Memory B cell (primary cell): ENCODE measurements at regions not wholly inside any gene's neighbourhood (a gene's known extent, or its start where the extent isn't known, plus 50 kb on each side); places are given as distances from the start of the nearest gene placed in this dataset.

Experiments used
- ATAC-seq: fragments of 150-1000 bp; cut with Tn5 transposase; 2 replicates; pipeline ENCODE4 v1.10.0; 2021; ENCODE audit warnings: low read depth, mild to moderate bottlenecking, moderate library complexity
- DNase-seq, 2 donors: peaks; one replicate each; pipeline ENCODE4 v3.0.0; 2022; ENCODE audit warnings: low spot score in 2 of 2
- H3K27ac Mint-ChIP-seq: one replicate; pipeline ENCODE4 v1.8.0; 2022; ENCODE audit warnings: mild to moderate bottlenecking, moderate library complexity, mixed read lengths
- H3K27me3 Mint-ChIP-seq: one replicate; pipeline ENCODE4 v1.8.0; 2022; ENCODE audit warnings: mixed read lengths
- H3K36me3 Mint-ChIP-seq: one replicate; pipeline ENCODE4 v1.8.0; 2022; ENCODE audit warnings: mild to moderate bottlenecking, mixed read lengths
- H3K4me1 Mint-ChIP-seq: one replicate; pipeline ENCODE4 v1.8.0; 2022; ENCODE audit warnings: mixed read lengths
- H3K4me3 Mint-ChIP-seq: one replicate; pipeline ENCODE4 v1.8.0; 2022; ENCODE audit warnings: mild to moderate bottlenecking, moderate library complexity, mixed read lengths
- H3K9me3 Mint-ChIP-seq: one replicate; pipeline ENCODE4 v1.8.0; 2022; ENCODE audit warnings: mixed read lengths

GRCh38 chr11:112634551-112634950 lies 326.7 kb upstream of the NCAM1 start:
- Mint-ChIP-seq H3K4me1 (no peaks in the 10 kb centered on the region), H3K27me3 (peaks cover 9% of the 10 kb centered on the region), H3K4me3 (no peak overlapping the region), H3K27ac (no peak overlapping the region), H3K9me3 (no peaks in the 10 kb centered on the region), H3K36me3 (no peaks in the 10 kb centered on the region)
- ATAC-seq = no peak
- DNase-seq = no peak

DNA sequence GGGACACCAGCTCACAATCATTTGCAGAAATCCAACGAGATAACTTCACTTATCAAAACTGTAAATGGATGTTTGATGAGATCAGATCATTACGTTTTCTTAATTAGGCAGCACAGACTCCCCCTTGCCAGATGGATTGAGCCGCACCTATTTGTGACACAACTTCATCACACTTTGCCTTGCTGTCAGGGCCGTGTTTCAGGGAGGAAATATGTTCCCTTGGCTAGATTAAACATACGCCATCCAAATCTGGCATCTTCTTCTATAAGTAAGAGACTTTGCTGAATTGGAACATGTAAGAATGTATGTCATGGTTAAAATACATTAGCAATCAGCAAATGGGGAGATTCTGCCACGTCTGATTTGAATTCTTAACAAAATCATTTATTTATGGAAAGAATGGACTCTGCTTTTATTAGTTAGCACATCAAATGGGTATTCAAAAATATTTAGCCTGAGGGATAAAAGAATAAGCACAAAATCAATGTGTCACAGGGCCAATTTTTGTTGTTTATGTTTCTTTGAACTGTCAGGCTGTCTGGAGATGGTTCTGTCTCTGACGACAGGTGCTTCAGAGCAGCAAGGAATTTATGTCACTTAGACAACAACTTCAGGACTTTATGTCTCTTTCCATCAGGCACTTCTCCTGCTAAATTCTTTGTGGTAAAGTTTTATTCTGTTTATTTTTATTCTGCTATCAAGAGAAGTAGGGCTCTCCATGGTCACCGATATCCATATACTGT lies 326.1 kb upstream of the NCAM1 start:
- H3K9me3 Mint-ChIP-seq = peaks cover 1% of the 10 kb centered on the region
- no peak overlapping the region for H3K4me3 Mint-ChIP-seq
- ATAC-seq (no peak), DNase-seq (no peak)
- H3K4me1 Mint-ChIP-seq = no peaks in the 10 kb centered on the region
- no peaks in the 10 kb centered on the region for H3K36me3 Mint-ChIP-seq
- H3K27ac Mint-ChIP-seq = no peak overlapping the region
- H3K27me3 Mint-ChIP-seq = peaks cover 9% of the 10 kb centered on the region

GRCh38 chr11:112637076-112637475 lies 324.1 kb upstream of the NCAM1 start:
- DNase-seq (no peak), ATAC-seq (no peak)
- H3K27me3 Mint-ChIP-seq = peaks cover 6% of the 10 kb centered on the region
- H3K4me3 Mint-ChIP-seq = no peak overlapping the region
- no peak overlapping the region for H3K27ac Mint-ChIP-seq
- H3K4me1 Mint-ChIP-seq = no peaks in the 10 kb centered on the region
- H3K36me3 Mint-ChIP-seq = no peaks in the 10 kb centered on the region
- H3K9me3 Mint-ChIP-seq = peaks cover 5% of the 10 kb centered on the region

DNA sequence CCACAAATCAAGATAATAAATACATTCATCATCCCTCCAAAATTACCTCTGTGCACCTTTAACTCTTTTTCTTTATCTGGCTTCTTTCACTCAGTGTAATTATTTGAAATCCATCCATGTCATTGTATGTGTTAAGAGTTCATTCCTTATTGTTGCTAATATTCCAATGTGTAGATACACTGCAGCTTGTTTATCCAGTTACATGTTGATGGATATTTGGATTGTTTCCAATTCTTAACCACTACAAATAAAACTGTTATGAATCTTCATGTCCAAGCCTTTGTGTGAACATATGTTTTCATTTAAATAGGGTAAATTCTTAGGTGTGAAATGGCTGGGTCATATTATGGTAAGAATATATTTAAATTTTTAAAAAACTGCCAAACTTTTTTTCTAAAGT lies 323.3 kb upstream of the NCAM1 start:
- H3K27ac Mint-ChIP-seq = no peak overlapping the region
- DNase-seq = no peak
- no peak overlapping the region for H3K4me3 Mint-ChIP-seq
- H3K4me1 Mint-ChIP-seq = no peaks in the 10 kb centered on the region
- H3K36me3 Mint-ChIP-seq = no peaks in the 10 kb centered on the region
- peaks cover 6% of the 10 kb centered on the region for H3K27me3 Mint-ChIP-seq
- peaks cover 10% of the 10 kb centered on the region for H3K9me3 Mint-ChIP-seq
- ATAC-seq = no peak

DNA sequence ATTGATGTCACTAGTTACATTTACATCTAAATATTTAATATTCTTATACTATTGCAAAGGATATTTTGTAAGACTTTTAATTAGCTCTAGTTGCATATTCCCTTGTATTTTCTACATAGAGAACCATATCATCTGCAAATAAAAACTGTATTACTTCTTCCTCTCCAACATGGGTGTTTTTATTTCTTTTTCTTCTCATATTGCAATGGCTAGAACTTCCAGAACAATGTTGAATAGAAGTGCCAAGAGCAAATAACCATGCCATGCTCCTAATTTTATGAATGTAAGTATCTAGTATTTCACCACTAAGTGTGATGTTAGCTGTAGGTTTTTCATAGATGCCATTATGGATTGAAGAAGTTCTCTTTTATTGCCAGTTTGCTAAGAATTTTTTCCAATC lies 321.8 kb upstream of the NCAM1 start:
- no peaks in the 10 kb centered on the region for H3K4me1 Mint-ChIP-seq
- no peak for DNase-seq
- H3K27ac Mint-ChIP-seq = no peak overlapping the region
- ATAC-seq = no peak
- no peak overlapping the region for H3K4me3 Mint-ChIP-seq
- peaks cover 13% of the 10 kb centered on the region for H3K9me3 Mint-ChIP-seq
- no peaks in the 10 kb centered on the region for H3K36me3 Mint-ChIP-seq
- no peaks in the 10 kb centered on the region for H3K27me3 Mint-ChIP-seq

DNA sequence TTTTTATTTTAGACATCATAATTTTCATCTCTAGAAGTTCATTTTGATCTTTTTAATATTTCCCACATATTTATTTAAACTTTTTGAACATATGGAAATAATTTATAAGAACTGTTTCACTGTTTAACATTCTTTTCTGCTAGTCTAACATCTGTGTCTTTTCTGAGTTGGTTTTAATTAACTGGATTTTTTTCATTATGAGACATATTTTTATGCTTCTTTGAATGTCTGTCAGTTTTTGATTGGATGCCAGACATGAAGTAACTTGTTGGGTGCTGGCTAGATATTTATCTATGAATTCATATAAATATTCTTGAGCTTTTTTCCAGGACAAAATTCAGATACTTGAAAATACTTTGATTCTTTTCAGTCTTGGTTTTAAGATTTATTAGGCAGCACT lies 317.8 kb upstream of the NCAM1 start:
- Mint-ChIP-seq H3K9me3 (peaks cover 13% of the 10 kb centered on the region), H3K4me3 (no peak overlapping the region), H3K27me3 (peaks cover 1% of the 10 kb centered on the region), H3K27ac (no peak overlapping the region), H3K4me1 (no peaks in the 10 kb centered on the region), H3K36me3 (no peaks in the 10 kb centered on the region)
- ATAC-seq (no peak), DNase-seq (no peak)

DNA sequence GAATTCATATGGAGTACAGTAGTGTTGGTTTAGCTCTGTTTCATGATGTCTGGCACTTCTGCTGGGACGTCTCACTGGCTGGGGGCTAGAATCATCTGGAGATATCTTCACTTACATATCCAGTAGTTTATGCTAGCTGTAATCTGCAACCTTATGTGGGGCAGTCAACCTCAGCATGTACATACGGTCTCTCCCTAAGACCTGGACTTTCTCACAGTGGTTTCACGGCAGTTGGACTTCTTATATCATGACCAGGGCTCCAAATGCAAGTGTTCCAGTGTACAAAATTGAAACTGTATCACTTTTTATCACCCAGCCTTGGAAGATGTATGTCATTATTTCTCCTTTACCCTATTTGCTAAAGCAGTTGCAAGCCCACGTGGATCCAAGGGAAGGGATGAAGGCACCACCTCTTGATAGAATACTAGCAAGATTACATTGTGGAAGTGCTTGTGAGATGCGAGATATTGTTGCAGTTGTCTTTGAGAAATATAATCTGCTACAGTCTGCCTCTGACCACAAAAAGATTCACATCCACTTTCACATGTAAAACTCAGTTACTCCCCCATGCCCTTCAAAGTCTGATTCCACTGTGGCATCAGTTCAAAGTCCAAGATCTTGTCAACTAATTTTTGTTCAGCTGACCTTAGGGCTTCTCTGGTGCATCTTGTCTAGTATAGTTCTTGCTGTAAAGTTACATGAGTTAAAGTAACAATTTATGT lies 316.6 kb upstream of the NCAM1 start:
- Mint-ChIP-seq H3K36me3 (no peaks in the 10 kb centered on the region), H3K27ac (no peak overlapping the region), H3K27me3 (peaks cover 1% of the 10 kb centered on the region), H3K9me3 (peaks cover 13% of the 10 kb centered on the region), H3K4me1 (no peaks in the 10 kb centered on the region), H3K4me3 (no peak overlapping the region)
- ATAC-seq (no peak), DNase-seq (no peak)

GRCh38 chr11:112649856-112650255 lies 311.4 kb upstream of the NCAM1 start:
- ATAC-seq (no peak), DNase-seq (no peak)
- Mint-ChIP-seq H3K4me3 (no peak overlapping the region), H3K27me3 (peaks cover 7% of the 10 kb centered on the region), H3K9me3 (no peaks in the 10 kb centered on the region), H3K27ac (no peak overlapping the region), H3K36me3 (no peaks in the 10 kb centered on the region), H3K4me1 (no peaks in the 10 kb centered on the region)

DNA sequence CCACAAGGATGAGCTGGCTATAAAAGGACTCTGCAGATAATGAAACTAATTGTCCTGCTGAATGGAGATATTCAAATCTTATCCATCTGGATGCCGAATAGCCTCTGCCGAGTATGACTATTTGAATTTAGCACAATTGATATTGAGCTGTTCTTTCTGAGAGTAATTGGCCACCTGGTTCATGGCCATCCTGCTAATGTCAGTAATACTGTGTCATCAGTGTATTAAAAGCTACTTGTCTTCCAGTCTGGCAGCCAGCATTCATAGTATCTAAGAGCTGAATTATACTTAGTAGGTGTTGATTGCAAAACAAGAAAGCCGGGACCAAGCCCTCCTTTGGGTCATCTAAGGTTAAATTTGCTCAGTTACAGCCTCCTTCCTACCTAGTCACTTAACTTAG lies 310.7 kb upstream of the NCAM1 start:
- ATAC-seq (no peak), DNase-seq (no peak)
- no peaks in the 10 kb centered on the region for H3K36me3 Mint-ChIP-seq
- no peaks in the 10 kb centered on the region for H3K9me3 Mint-ChIP-seq
- H3K27ac Mint-ChIP-seq = no peak overlapping the region
- peaks cover 7% of the 10 kb centered on the region for H3K27me3 Mint-ChIP-seq
- no peak overlapping the region for H3K4me3 Mint-ChIP-seq
- H3K4me1 Mint-ChIP-seq = no peaks in the 10 kb centered on the region

DNA sequence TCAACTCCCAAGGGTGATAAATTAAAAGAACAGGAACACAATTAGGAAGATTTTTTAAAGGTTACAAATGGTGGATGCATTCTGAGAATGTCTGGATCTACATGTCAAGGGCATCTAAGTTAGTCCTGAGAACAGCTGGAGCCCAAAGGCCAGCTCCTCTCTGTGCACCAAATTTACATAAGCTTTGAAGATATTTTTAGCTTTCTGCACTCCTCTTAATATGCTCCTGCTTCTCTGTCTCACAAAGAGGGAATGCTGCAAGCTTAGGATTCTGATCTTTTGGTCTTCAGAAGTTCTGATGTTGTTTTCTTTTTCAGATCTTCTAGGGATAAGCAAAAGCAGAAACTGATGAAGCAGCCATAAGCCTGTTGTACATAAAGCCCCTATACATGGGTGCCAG lies 309.8 kb upstream of the NCAM1 start:
- ATAC-seq = no peak
- no peak overlapping the region for H3K4me3 Mint-ChIP-seq
- no peaks in the 10 kb centered on the region for H3K36me3 Mint-ChIP-seq
- peaks cover 7% of the 10 kb centered on the region for H3K27me3 Mint-ChIP-seq
- H3K27ac Mint-ChIP-seq = no peak overlapping the region
- no peak for DNase-seq
- H3K9me3 Mint-ChIP-seq = no peaks in the 10 kb centered on the region
- H3K4me1 Mint-ChIP-seq = no peaks in the 10 kb centered on the region

DNA sequence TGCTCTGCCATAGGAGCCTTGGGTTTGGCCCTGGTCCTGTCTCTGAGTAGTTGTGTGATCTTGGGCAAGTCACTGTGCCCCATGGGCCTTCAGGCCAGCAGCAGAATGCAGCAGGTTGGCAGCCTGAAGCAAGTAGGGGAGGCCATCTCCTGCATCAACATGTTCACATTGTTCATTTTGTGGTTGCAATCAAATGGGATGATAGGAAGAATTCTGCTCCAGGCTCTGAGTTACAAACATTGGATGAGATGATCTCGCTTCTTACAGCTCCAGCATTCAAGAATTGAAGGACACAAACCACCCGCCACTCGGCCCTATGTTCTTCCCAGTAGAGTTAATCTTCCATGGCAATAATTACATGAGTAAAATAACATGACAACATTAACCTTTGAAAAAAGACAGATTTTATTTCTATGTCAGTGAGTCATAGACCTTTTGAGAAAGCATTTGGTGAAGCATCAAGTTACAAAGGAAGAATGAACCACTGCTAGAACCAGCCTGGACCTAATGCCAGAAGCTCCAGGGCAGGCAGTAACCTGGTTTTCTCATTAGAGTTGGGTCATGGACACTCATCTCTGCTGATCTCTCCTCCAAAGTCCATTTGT lies 308.3 kb upstream of the NCAM1 start:
- peaks cover 10% of the 10 kb centered on the region for H3K27me3 Mint-ChIP-seq
- H3K36me3 Mint-ChIP-seq = no peaks in the 10 kb centered on the region
- ATAC-seq (no peak), DNase-seq (no peak)
- no peak overlapping the region for H3K4me3 Mint-ChIP-seq
- no peaks in the 10 kb centered on the region for H3K4me1 Mint-ChIP-seq
- H3K9me3 Mint-ChIP-seq = no peaks in the 10 kb centered on the region
- H3K27ac Mint-ChIP-seq = no peak overlapping the region

- Mint-ChIP-seq H3K9me3 (no peaks in the 10 kb centered on the region), H3K27me3 (peaks cover 6% of the 10 kb centered on the region), H3K4me1 (no peaks in the 10 kb centered on the region), H3K36me3 (no peaks in the 10 kb centered on the region), H3K4me3 (no peak overlapping the region), H3K27ac (no peak overlapping the region)
- DNase-seq (no peak), ATAC-seq (no peak)
Measured at GRCh38 chr11:112655371-112655770, 305.8 kb upstream of the NCAM1 start.

GRCh38 chr11:112656772-112657428 lies 304.3 kb upstream of the NCAM1 start:
- ATAC-seq (no peak), DNase-seq (no peak)
- Mint-ChIP-seq H3K4me3 (no peak overlapping the region), H3K36me3 (no peaks in the 10 kb centered on the region), H3K4me1 (no peaks in the 10 kb centered on the region), H3K27me3 (peaks cover 6% of the 10 kb centered on the region), H3K9me3 (no peaks in the 10 kb centered on the region), H3K27ac (no peak overlapping the region)

GRCh38 chr11:112658431-112658878 lies 302.8 kb upstream of the NCAM1 start:
- DNase-seq = no peak
- no peaks in the 10 kb centered on the region for H3K9me3 Mint-ChIP-seq

More at GRCh38 chr11:112658431-112658878, 302.8 kb upstream of the NCAM1 start:
- Mint-ChIP-seq H3K27me3 (peaks cover 7% of the 10 kb centered on the region), H3K4me1 (no peaks in the 10 kb centered on the region), H3K36me3 (no peaks in the 10 kb centered on the region), H3K27ac (no peak overlapping the region), H3K4me3 (no peak overlapping the region)
- no peak for ATAC-seq
